Stimulated activated naive CD8-positive, alpha-beta T cell treated with anti-CD3 and anti-CD28 coated beads, Interleukin-15, amount 100 ng/mL, for 72 hours (primary cell): ENCODE measurements at regions not wholly inside any gene's neighbourhood (a gene's known extent, or its start where the extent isn't known, plus 50 kb on each side); places are given as distances from the start of the nearest gene placed in this dataset.

Experiments
- ATAC-seq: fragments of 150-1000 bp; cut with Tn5 transposase; 2 replicates; pipeline ENCODE4 v1.10.0; 2021; ENCODE audit warnings: mild to moderate bottlenecking, moderate library complexity
- DNase-seq, 2 donors: peaks; one replicate each; pipeline ENCODE4 v3.0.0; 2021 to 2022
- H3K27ac Mint-ChIP-seq, 2 donors: one replicate each; pipeline ENCODE4 v1.8.0; 2022; ENCODE audit warnings: mild to moderate bottlenecking in 2 of 2, mixed read lengths in 2 of 2, moderate library complexity in 2 of 2
- H3K27me3 Mint-ChIP-seq: one replicate; pipeline ENCODE4 v1.8.0; 2022; ENCODE audit warnings: mixed read lengths
- H3K4me1 Mint-ChIP-seq: one replicate; pipeline ENCODE4 v1.8.0; 2022; ENCODE audit warnings: mild to moderate bottlenecking, mixed read lengths
- H3K4me3 Mint-ChIP-seq, 2 donors: one replicate each; pipeline ENCODE4 v1.8.0; 2022; ENCODE audit warnings: mild to moderate bottlenecking in 2 of 2, mixed read lengths in 2 of 2, moderate library complexity in 1 of 2
- H3K9me3 Mint-ChIP-seq, 2 donors: one replicate each; pipeline ENCODE4 v1.8.0; 2022; ENCODE audit warnings: mixed read lengths in 2 of 2

DNA sequence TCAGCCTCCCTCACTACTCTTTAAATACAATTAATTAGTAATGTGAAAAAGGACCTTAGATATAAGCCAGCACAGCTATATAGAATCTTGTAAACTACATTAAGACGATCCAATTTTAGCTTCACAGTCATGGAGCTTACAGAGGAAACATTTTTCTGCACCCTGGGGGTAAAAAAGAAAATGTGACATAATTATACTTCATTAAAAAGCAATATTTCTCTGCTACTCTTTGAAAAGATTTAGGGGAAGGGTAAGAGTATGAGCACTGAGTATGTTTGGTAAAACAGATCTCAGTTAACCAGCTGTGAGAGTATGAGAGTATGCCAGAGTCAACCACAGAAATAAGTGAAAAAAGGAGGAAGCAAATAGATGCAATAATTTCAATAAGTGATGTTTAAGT is 1415.9 kb downstream of the PLA2G4A start:
- no peak for ATAC-seq
- Mint-ChIP-seq H3K27me3 (no peaks in the 10 kb centered on the region), H3K9me3 (no peaks in the 10 kb centered on the region), H3K4me3 (no peak overlapping the region), H3K4me1 (no peaks in the 10 kb centered on the region), H3K27ac (no peak overlapping the region)
- no peak for DNase-seq

DNA sequence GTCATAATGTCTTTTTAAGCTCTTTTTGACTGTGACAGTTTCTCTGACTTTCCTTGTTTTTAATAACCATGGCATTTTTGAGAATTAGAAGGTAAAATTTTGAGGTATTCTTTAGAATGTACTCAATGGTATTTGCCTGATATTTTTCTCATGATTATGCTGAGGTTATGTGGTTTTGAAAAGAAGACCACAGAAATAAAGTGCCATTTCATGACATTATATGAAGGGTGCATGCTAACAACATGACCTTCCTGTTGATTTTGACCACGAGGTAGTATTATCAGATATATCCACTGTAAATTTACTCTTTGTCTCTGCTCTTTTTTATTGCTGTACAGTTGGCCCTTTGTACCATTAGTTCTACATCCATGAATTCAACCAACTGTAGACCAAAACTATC is 1418.5 kb downstream of the PLA2G4A start:
- H3K4me3 Mint-ChIP-seq: no peak overlapping the region
- DNase-seq (no peak), ATAC-seq (no peak)
- no peaks in the 10 kb centered on the region for H3K27me3 Mint-ChIP-seq
- H3K4me1 Mint-ChIP-seq: no peaks in the 10 kb centered on the region
- H3K27ac Mint-ChIP-seq: no peak overlapping the region
- H3K9me3 Mint-ChIP-seq: no peaks in the 10 kb centered on the region

DNA sequence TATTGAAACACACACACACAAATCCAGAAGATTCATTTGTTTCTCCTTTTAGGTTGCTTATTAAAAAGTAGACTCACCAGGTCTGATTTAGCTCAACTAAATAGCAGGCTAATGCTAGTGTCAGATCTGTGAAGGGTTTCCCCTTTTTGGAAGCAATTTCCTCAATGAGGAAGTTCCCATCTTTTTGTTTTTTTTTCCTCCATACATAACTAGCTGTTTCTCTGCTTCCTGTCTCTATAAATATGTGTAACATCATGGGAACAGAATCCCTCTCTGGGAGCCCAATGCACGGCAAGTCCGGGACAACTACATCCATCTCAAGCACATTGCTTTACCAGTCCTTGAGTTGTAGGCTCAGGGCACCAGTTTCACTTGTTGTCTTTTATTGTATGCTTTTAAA is 1421.1 kb downstream of the PLA2G4A start:
- Mint-ChIP-seq H3K27me3 (no peaks in the 10 kb centered on the region), H3K27ac (no peak overlapping the region), H3K4me1 (no peaks in the 10 kb centered on the region), H3K4me3 (no peak overlapping the region), H3K9me3 (no peaks in the 10 kb centered on the region)
- DNase-seq: no peak
- ATAC-seq: no peak

DNA sequence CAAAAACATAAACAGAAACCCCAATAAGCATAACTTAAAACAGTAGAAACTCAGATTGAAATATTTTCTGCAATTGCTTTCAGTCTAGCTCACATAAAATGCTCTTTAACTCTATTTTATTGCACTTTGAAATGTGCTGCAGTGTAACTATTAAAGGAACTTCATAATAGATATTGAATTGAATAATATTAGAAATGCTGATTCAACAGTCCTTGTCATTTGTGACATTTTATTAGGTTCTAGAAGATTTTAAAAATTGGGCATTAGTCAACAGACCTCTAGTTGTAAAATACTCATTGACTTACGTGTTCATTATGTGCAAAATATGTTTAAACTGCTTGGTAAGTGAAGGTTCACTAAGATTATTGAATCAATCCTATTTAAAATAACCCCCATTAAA is 1422.3 kb downstream of the PLA2G4A start:
- ATAC-seq: no peak
- DNase-seq: no peak
- H3K27ac Mint-ChIP-seq: no peak overlapping the region
- H3K4me1 Mint-ChIP-seq: no peaks in the 10 kb centered on the region
- peaks cover 0 to 9% of the 10 kb centered on the region in 2 donors for H3K9me3 Mint-ChIP-seq
- no peaks in the 10 kb centered on the region for H3K27me3 Mint-ChIP-seq
- no peak overlapping the region for H3K4me3 Mint-ChIP-seq

DNA sequence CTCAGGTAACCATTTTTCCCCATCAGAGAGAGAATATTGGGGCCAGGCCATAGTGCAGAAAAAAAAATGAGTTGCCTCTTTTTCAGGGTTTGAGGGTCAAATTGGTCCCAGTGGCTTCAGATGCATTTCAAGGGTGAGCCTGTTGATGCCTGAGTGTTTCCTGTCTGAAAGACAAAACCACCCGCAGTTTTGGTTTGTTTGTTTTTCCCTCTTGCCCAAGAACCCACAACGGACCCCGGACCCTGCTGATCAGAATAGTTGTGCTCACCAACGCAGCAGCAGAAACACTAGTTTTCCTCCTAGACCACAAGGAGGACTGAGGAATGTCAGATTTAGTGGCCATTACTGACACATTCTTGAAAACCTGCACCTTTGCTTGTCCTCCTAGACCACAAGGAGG is 1433.1 kb downstream of the PLA2G4A start:
- Mint-ChIP-seq H3K9me3 (peaks cover 31 to 36% of the 10 kb centered on the region in 2 donors), H3K27me3 (no peaks in the 10 kb centered on the region)

DNA sequence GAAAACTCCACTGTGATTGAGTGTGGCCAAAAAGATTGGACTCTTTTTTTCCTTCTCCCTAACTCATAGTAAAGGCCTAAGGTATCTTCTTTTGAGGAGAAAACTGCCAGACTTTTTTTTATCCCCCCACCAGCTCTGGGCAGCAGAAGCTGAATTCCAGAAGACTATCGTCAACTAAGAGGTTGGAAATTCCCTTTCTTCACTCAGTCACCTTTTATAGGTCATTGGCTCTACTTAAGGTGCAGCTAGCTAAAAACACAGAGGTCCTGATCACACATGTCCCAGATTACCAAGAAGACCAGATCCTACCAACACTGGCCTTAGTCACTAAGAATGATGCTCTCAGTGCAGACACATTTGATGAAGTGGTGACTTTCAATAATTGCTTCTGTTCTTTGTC is 1441.2 kb downstream of the PLA2G4A start:
- Mint-ChIP-seq H3K27ac (no peak overlapping the region), H3K27me3 (no peaks in the 10 kb centered on the region), H3K4me3 (no peak overlapping the region), H3K9me3 (peaks cover 5 to 9% of the 10 kb centered on the region in 2 donors), H3K4me1 (no peaks in the 10 kb centered on the region)
- ATAC-seq (no peak), DNase-seq (no peak)

More for the DNA sequence above, 1433.1 kb downstream of the PLA2G4A start:
- ATAC-seq (no peak), DNase-seq (no peak)
- Mint-ChIP-seq H3K4me3 (no peak overlapping the region), H3K27ac (no peak overlapping the region), H3K4me1 (no peaks in the 10 kb centered on the region)

DNA sequence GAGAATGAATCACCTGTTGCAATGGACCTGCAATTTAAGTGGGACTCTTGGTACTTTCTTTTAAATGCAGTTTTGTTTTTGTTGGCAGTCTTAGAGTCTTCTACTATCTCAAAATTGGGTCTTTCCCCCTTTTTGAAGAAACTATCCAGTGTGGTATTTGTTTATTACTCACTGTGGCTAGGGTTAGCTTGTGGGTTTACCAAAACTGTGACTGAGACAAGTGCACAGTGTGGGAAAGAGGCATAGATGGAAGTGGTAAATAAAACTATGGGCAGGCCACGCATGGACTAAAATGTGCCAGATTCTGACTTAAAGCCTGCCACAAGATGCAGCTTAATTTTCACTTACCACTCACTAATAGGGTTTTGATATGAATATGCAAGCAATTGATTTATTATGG is 1441.7 kb downstream of the PLA2G4A start:
- no peak overlapping the region for H3K4me3 Mint-ChIP-seq

DNA sequence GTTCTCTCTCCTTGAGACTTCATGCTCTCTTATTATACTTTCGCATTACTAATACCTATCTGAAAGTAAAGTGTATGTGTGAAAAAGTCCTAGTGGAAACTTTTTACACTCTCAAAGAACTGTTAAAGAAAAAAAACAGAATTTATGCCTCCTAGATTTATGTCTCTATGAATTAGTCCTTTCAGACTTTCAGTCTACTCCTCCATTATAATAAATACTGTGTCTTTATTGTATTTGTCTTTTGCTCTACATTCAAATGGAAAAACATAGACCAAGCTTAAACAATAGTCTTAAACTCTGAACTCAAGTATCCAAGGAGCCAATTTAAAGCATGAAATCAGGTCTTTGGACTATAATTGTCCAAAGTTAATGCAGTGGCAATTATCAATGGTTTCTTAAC is 1449.0 kb downstream of the PLA2G4A start:
- no peak overlapping the region for H3K27ac Mint-ChIP-seq
- H3K4me3 Mint-ChIP-seq: no peak overlapping the region
- ATAC-seq (no peak), DNase-seq (no peak)
- peaks cover 5 to 9% of the 10 kb centered on the region in 2 donors for H3K9me3 Mint-ChIP-seq
- no peaks in the 10 kb centered on the region for H3K4me1 Mint-ChIP-seq
- H3K27me3 Mint-ChIP-seq: no peaks in the 10 kb centered on the region

More for the DNA sequence above, 1441.7 kb downstream of the PLA2G4A start:
- Mint-ChIP-seq H3K27me3 (no peaks in the 10 kb centered on the region), H3K27ac (no peak overlapping the region), H3K4me1 (no peaks in the 10 kb centered on the region), H3K9me3 (peaks cover 5 to 9% of the 10 kb centered on the region in 2 donors)
- DNase-seq (no peak), ATAC-seq (peak; percentile 43)

DNA sequence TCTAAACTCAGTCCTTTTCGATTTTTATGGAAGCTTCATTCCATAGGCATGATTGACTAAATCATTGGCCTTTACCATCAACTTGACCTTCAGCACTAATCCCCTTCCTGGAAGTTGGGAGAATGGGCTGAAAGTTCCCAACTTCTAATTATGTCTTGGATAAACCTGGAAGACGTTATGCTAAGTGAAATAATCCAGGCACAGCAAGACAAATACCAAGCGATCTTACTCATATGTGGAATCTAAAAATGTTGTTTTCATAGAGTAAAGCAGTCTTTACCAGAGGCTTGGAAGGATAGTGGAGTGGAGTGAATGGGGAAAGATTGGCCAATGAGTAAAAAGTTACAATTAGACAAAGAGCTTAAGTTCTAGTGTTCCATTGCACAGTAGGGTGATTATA is 1453.2 kb downstream of the PLA2G4A start:
- no peaks in the 10 kb centered on the region for H3K27me3 Mint-ChIP-seq

DNA sequence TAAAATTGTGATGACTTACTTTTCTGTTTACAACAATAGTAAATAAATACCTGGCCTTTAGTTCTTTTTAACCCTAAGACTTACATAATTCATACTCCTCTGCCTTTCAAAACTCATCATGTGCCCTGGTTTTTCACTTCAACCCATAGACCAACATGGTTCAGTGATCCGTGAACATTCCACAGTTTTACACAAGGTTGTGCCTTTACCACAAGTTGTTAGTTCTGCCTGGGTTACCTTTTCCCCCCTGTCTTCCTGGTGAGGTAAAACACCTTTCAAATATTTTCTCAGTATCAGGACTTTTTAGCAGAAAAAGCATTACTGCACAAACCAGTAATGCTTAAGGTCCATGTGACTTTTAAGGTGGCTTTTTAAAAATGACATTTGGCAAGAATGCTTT is 1466.4 kb downstream of the PLA2G4A start:
- no peak overlapping the region for H3K4me3 Mint-ChIP-seq
- no peak for ATAC-seq
- no peak overlapping the region for H3K27ac Mint-ChIP-seq
- H3K4me1 Mint-ChIP-seq: no peaks in the 10 kb centered on the region
- H3K9me3 Mint-ChIP-seq: peaks cover 0 to 8% of the 10 kb centered on the region in 2 donors
- DNase-seq: no peak
- no peaks in the 10 kb centered on the region for H3K27me3 Mint-ChIP-seq

More for the DNA sequence above, 1453.2 kb downstream of the PLA2G4A start:
- ATAC-seq: no peak
- H3K4me1 Mint-ChIP-seq: no peaks in the 10 kb centered on the region
- DNase-seq: no peak
- H3K4me3 Mint-ChIP-seq: no peak overlapping the region
- H3K27ac Mint-ChIP-seq: no peak overlapping the region
- peaks cover 5 to 9% of the 10 kb centered on the region in 2 donors for H3K9me3 Mint-ChIP-seq

DNA sequence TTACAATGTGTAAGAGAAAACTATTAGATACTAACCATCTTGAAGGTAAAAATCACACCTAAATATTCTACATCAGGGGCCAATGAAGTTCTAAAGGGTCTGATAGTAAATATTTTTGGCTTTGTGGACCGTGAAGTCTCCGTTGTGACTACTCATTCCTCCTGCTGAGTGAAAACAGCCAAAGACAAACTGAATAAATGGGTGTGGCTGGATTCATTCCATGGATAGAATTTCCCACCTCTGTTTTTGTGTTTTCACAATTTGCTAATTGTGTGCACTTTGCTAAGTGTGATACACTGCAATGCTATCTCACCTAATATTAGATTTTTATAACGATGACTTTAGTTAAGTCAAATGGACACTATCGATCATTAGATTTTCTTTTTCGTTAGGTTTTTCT is 1474.0 kb downstream of the PLA2G4A start:
- peaks cover 0 to 7% of the 10 kb centered on the region in 2 donors for H3K9me3 Mint-ChIP-seq
- H3K4me1 Mint-ChIP-seq: no peaks in the 10 kb centered on the region
- H3K27ac Mint-ChIP-seq: no peak overlapping the region
- no peaks in the 10 kb centered on the region for H3K27me3 Mint-ChIP-seq
- ATAC-seq (no peak), DNase-seq (no peak)
- H3K4me3 Mint-ChIP-seq: no peak overlapping the region

DNA sequence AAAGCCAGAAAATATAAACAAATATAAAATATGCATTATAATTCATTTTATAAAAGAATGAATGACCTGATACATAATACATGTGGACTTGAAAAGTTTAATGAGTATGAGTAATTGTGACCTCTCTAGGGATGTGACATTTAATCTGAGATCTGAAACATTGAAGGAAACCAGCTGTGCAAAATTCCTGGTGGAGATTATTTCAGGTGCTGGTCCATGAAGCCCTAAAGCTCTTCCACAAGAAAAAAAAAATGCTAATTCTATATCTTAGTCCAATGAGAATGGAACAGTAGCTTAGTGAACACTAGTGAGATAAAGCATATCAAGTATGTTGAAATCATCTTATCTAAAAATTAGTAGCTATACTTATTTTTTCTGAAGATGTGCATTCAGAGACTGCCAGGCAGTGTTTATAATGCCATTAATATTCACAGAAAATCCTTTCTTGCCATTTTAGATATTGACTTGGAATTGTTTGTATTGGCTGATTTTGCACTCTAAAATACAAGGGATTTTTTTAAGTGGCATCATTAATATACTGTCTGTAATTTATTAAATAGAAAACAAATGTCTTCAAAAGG is 1485.9 kb downstream of the PLA2G4A start:
- ATAC-seq: no peak
- Mint-ChIP-seq H3K27ac (no peak overlapping the region), H3K27me3 (no peaks in the 10 kb centered on the region), H3K9me3 (peaks cover 0 to 11% of the 10 kb centered on the region in 2 donors), H3K4me1 (no peaks in the 10 kb centered on the region), H3K4me3 (no peak overlapping the region)
- DNase-seq: no peak

DNA sequence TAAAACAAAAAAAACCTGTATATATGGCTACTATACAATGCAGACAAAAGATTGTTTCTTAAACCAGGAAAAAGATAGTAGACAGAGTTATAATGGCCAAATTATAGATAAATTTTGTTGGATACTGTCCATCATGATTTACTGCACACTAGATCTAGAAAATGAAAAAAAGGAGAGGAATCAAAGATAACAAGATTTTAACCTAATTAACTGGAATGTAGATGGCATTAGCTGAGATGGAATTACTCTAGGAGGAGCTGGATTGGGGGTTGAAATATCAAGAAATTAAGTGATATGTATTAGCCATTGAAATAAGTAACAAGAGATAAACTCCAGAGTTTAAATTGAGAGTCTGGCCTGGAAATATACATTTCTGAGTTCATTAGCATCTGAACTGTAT is 1489.1 kb downstream of the PLA2G4A start:
- no peaks in the 10 kb centered on the region for H3K4me1 Mint-ChIP-seq
- H3K27me3 Mint-ChIP-seq: no peaks in the 10 kb centered on the region
- peaks cover 0 to 11% of the 10 kb centered on the region in 2 donors for H3K9me3 Mint-ChIP-seq
- no peak for ATAC-seq
- no peak for DNase-seq
- H3K27ac Mint-ChIP-seq: no peak overlapping the region
- H3K4me3 Mint-ChIP-seq: no peak overlapping the region

DNA sequence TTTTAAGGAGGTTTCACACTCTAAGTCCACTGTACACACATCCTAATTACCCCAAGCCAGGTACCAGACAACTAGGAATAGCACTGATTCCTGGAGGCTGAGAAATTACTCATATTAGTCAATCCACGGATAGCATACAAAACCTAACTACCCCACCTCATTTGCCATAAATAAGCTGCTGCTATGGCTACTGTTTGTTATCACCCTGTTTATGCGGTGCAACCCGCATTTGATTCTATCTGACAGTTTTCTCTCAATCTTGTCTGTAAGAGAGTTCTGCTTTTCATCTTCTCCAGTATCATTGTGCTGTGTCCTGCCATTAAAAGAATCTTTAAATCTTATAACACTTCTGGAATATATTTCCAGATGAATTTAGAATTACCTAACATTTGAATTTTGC is 1496.5 kb downstream of the PLA2G4A start:
- no peak for DNase-seq
- no peak overlapping the region for H3K4me3 Mint-ChIP-seq
- ATAC-seq: no peak
- H3K4me1 Mint-ChIP-seq: no peaks in the 10 kb centered on the region
- no peaks in the 10 kb centered on the region for H3K9me3 Mint-ChIP-seq
- no peaks in the 10 kb centered on the region for H3K27me3 Mint-ChIP-seq
- no peak overlapping the region for H3K27ac Mint-ChIP-seq

DNA sequence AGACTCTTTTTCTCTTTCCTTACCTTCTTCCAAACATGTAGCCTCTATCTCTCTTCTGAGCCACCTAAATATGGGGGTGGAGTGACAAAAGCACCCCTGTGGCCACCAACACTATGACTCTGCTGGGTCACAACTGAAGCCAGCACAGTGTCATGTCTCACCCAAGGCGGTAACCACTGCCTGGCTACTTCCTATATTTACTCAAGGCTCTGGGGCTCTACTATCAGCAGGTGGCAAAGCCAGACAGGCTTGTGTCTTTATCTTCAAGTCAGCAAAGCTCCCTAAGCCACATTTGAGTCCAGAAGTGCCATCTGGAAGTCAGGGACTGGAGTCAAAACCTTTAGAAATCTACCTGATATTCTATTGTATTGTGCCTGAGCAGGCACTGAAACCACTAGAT is 1515.2 kb downstream of the PLA2G4A start:
- ATAC-seq (no peak), DNase-seq (no peak)
- Mint-ChIP-seq H3K27me3 (no peaks in the 10 kb centered on the region), H3K9me3 (peaks cover 7 to 8% of the 10 kb centered on the region in 2 donors), H3K27ac (no peak overlapping the region), H3K4me1 (no peaks in the 10 kb centered on the region), H3K4me3 (no peak overlapping the region)

DNA sequence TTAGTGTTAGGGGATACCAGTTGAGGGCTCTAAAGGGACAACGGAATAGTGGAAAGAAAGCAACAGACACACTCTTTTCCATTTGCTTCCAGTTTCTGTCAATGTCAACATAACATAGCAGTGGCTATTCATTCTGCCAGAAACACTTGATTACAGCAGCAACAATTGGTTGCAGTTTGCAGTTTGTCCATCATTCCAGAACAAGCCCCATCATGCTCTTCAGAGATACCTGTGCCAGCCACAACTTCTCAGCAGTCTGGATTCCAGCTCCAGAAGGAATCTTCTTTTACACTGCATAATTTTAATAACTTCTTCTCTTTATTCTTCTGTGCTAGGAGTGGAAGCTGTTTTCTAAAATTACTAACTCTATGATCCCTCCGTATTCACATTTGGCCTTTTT is 1521.4 kb downstream of the PLA2G4A start:
- H3K4me1 Mint-ChIP-seq: no peaks in the 10 kb centered on the region
- H3K4me3 Mint-ChIP-seq: no peak overlapping the region
- no peak overlapping the region for H3K27ac Mint-ChIP-seq
- peaks cover 3 to 6% of the 10 kb centered on the region in 2 donors for H3K9me3 Mint-ChIP-seq
- H3K27me3 Mint-ChIP-seq: no peaks in the 10 kb centered on the region
- no peak for ATAC-seq
- DNase-seq: no peak

DNA sequence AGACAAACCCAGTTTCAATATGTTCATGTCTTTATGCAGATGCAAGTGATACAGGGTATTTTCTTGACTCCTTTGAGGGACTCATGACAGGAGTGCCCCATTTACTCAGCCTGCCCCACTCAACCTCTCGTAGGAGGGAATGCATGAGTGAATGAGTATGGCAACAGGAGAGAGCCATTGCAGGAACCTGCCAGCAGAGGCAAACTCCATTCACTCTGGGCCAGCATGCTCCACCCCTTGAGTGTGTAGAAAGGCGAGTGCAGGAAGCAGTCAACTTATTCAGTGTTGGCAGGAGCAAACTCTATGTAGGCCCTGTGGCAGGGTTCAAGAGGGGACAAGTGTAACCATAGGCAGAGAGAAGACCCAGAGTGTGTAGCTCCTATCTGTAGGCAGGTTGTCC is 1526.3 kb downstream of the PLA2G4A start:
- no peak overlapping the region for H3K4me3 Mint-ChIP-seq
- no peaks in the 10 kb centered on the region for H3K4me1 Mint-ChIP-seq
- H3K27ac Mint-ChIP-seq: no peak overlapping the region
- ATAC-seq (no peak), DNase-seq (no peak)
- no peaks in the 10 kb centered on the region for H3K27me3 Mint-ChIP-seq
- H3K9me3 Mint-ChIP-seq: peaks cover 5 to 22% of the 10 kb centered on the region in 2 donors
